ENCODE measurements at regions not wholly inside any gene's neighbourhood (a gene's known extent, or its start where the extent isn't known, plus 50 kb on each side); places are given as distances from the start of the nearest gene placed in this dataset.
A peak's percentile ranks its signal among the peaks of the same experiment; 100 is the strongest.
"Not testable (repeated sequence)": the region's sequence is repeated elsewhere in the genome, so short reads cannot be mapped to it uniquely, and the experiment has no call there.

- no peak for DNase-seq (ENCODE audit: low read depth)
Observed at GRCh38 chr3:94323596-94323995, 260.7 kb downstream of the NSUN3 start.

DNA sequence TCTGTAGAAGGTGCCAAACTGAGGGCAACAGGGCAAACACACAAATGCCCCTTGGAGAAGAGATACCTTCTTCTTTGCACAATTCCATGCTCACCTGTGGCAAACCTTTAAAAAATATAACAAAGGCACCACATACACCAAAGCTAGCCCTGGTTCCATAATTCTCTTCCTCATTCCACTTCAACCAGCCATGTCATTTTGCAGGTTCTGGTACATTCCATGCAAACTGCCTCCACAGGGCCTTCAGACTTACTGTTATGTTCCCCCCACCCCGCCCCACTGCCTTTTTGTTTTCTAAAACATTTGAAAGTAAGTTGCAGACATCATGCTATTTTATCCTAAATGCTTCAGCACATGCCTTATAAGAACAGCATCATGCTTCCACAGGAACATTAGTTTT, 269.0 kb downstream of the NSUN3 start:
- DNase-seq (ENCODE audit: low read depth): no peak

- peak; percentile 55 for DNase-seq (ENCODE audit: low read depth)
Observed at GRCh38 chr3:94336046-94336753, 273.3 kb downstream of the NSUN3 start.

DNA sequence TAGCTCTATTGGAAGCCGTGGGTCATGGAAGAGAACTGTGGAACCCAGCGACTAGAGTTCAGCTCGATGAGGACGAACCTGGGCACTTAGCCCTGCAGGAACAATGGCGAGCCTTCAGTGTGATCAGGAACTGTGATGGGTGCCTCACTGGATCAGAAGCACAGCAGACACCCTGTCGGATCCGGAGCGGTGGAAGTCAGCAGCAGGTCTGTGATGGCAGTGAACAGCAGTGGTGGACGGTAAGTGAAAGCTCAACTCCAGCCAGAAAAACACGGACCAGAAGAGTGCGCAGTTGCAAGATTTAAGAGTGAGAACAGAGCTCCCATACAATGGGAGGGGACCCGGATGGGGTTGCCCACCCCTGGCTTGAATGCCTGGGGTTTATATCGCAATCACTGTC, 282.2 kb downstream of the NSUN3 start:
- no peak for DNase-seq (ENCODE audit: low read depth)

DNA sequence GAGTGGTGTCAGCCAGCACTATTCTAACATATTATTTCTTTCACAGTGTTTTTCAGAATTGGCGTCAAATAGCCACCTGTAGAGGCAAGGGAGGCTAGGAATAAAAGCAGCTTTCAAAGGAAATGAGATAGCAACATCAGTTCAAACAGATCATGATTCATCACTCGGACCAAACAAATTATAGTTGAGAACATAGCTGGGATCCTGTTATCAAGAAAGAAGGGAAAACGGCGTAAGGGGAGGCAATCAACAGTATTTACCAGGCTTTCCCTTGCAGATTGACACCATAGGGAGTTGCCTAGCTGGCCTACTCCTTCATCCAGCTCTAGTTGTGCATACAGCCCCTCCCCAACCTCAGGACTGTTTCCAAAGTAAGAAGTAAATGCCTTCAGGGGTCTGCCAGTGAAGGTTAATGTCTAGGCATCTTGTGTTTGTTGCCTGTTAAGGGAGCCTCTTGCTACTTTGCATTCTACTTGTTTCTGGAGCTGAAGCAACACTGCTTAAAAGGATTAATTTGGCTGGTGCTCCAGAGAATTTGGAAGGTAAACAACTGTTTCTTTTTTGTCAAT, 286.5 kb downstream of the NSUN3 start:
- no peak for DNase-seq (ENCODE audit: low read depth)

DNA sequence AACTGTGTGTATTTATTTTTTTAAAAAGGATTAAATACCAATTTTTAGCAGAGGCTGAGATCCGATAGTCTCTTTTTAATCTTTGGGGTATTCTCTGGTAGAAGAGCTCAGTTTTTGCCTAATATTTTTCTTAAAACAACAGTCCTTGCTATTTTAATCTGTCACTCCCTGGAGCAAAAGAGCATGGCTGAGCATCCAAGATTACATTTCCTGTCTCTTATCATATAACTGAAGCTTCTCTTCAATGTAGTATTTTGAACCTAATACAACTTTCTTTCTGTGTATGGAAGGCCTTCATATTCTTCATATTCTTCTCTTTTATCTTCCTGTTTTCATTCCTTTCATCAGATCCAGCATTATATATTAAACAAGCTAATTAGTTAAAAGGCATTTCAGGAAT, 293.7 kb downstream of the NSUN3 start:
- DNase-seq (ENCODE audit: low read depth): no peak

DNA sequence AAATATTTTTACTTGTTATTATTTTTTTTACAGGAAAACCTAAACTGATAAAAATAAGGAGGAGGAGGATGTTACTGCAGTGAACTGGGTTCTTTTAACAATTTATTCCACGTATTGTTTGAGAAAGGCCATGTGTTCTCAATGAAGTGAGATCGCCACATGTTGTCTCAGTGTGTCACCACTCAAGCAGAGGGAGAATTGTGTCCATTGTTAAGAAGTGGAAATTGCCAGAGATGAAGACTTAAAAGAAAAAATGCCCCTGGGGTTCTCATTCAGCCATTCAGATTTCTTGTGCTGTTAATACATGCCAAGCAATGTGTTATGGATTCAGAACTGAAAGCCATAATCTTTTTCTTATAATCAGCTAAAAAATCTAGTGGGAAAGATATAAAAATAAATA, 297.1 kb downstream of the NSUN3 start:
- no peak for DNase-seq (ENCODE audit: low read depth)

DNA sequence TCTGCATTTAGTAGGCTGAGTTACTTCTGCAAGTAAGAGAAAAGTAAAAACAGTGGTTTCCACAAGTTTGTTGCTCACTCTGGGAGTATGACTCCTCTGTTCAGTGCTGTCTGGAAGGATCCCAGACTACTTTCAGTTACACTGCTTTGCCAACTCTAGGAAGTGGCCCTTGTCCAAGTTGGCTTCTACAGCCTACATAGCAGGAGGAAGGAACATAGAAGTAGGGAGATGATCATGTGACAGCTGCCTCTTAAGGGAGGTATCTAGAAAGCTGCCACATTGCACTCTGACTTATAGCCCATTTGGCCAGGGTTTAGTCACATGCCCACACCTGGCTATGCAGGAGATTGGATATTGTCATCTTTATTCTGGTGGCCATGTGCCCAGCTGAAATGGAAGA, 298.1 kb downstream of the NSUN3 start:
- DNase-seq (ENCODE audit: low read depth): peak; percentile 29

DNA sequence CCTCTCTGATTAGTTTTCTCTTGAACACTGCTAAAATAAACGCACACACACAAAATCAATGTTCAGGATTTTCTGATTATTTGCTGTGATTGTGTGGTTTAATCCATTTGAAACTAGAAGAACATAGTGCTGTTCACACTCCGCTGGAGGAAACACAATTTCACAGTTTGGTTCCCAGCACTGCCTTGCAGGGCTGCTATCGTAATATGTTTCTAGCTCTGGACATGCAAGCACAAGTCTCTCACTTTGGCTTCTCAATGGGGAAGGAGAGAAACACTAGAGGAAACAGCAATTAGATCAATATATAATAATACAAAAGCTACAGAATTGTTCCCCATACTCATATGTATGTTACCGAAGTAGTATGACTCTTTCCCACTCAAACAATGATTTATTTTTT, 299.5 kb downstream of the NSUN3 start:
- no peak for DNase-seq (ENCODE audit: low read depth)

- no peak for DNase-seq (ENCODE audit: low read depth)
Observed at GRCh38 chr3:94365006-94365405, 302.1 kb downstream of the NSUN3 start.

GRCh38 chr3:94372026-94372425, 309.2 kb downstream of the NSUN3 start:
- no peak for DNase-seq (ENCODE audit: low read depth)

GRCh38 chr3:94373456-94373855, 310.6 kb downstream of the NSUN3 start:
- no peak for DNase-seq (ENCODE audit: low read depth)

DNA sequence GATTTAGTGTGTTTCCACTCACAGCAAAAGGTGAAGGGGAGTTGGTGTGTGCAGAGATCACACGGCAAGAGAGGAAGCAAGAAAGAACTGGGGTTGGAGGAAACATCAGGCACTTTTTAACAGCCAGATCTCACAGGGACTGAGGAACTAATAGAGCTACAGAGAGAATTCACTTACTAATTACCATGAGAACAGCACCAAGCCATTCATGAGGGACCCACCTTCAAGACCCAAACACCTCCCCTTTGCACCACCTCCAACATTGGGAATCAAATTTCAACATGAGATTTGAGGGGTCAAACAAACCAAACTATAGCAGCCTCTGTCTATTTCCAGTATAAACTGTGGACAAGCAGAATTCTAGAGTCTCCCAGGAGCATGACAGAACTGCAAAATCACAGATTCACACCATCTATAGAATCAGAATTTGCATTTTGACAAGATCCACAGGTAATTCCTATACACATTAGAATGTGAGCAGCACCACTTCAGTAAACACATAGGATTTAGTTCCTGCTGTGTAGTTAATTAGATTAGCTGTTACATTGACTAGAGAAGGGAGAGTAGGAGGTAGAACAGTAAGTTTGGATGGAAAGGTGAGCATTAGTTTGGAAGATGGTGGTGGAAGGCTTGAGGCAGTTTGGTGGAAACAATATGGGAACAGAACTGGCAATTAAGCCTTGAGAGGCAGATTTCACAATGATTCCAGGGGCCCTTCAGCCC, 311.7 kb downstream of the NSUN3 start:
- no peak for DNase-seq (ENCODE audit: low read depth)

DNA sequence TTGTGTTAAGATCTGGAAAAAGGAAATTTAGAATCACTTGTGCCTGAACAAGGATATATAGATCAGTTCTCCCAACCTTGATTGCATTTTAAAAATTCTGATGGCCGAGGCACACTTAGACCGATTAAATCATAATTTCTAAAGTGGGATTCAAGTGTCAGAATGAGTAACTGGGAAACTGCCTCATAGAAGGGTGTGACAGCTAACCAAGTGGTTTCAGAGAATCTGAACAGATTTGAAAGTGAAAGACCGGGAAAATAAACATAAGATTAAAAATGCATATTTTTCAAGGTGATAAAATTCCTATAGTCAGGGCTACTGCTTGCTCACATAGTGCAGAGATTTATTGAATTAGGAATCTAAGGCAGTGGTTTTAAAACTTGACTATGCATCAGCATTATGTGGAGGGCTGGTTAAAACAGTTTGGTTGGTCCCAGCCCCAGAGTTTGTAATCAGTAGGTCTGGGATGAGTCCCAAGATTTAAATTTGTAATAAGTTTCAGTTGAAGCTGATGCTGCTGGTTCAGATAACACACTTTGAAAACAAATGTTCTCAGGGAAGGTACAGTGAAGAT, 314.3 kb downstream of the NSUN3 start:
- DNase-seq (ENCODE audit: low read depth): not testable (repeated sequence)

GRCh38 chr3:94377863-94378262, 315.0 kb downstream of the NSUN3 start:
- not testable (repeated sequence) for DNase-seq (ENCODE audit: low read depth)

GRCh38 chr3:94378322-94378721, 315.5 kb downstream of the NSUN3 start:
- no peak for DNase-seq (ENCODE audit: low read depth)

- no peak for DNase-seq (ENCODE audit: low read depth)
Observed at GRCh38 chr3:94379264-94379663, 316.4 kb downstream of the NSUN3 start.

DNA sequence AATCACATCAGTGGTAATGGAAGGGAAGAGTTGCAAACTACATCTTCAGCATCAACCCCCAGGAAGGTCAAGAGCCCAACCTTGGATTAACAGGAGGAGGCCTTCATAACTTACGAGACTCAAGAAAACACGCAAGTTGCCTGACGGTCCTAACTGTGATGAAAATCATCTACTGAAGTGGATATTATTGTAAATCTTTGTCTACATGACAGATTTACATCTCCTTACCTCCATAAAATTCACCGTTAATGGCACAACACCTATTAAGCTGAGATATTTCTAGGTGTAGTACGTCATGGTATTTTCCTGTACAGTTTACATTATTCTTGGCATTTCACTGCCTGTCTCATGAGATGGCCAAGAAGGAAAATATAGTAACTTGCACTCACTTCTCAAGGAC, 332.0 kb downstream of the NSUN3 start:
- no peak for DNase-seq (ENCODE audit: low read depth)

- no peak for DNase-seq (ENCODE audit: low read depth)
Observed at GRCh38 chr3:94395851-94396250, 333.0 kb downstream of the NSUN3 start.

DNA sequence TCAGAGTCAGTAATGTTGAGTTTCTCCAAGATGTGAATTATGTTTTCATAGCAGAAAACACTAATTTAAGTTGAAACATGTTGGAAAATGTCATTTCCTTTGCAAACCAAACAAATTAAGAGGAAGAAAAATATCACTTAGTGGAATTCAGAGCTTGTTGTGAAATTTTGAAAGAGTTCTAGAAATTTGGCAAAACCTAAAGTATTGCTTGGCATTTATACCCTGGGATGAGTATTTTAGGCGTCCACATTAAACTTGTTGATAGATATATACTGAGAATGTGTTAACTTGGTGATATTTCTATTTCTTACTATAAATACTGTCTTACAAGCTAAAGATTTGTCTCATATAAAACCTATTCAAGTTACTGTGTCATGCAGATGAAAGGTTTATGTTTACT, 335.2 kb downstream of the NSUN3 start:
- DNase-seq (ENCODE audit: low read depth): no peak

DNA sequence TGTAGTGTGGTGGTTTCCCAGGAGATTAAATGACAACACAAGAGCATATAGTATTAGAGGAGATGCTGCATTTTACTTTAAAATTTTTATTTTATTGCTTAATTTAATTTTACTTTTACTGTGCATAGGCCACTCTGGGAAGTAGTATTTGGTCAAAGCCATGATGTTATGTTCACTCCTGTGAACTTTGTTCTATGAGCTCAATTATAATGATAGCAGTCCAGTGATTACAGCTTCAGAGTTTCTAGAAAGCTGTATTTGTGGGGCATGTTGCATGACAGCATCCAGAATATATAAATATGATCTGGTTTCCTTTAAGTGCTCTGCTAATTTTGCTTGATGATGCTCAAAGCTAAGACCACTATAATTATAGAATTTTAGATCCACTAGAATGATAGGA, 338.6 kb downstream of the NSUN3 start:
- DNase-seq (ENCODE audit: low read depth): no peak

DNA sequence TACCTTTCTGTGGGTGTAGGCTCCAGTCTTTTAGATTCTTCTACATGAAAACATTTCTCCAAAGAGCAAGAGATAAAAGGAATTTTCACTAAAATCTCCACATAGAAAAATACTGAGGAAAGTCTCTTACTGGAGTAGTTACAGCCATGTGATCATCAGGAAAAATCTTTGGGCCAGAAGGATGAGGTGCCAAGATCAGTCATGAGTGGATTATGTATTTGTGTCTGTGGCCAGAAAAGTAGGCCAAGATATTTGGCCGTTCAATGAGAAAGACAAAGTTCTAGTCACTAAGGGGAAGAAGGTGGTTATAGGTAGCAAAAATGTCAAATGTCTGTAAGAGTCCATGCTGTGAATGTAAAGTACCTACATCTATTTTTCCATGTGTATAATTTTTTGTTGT, 339.3 kb downstream of the NSUN3 start:
- DNase-seq (ENCODE audit: low read depth): no peak

Measured in HT1080 (cell line).